Astrocyte (in vitro differentiated cells and primary cell): ENCODE measurements at regions not wholly inside any gene's neighbourhood (a gene's known extent, or its start where the extent isn't known, plus 50 kb on each side); places are given as distances from the start of the nearest gene placed in this dataset.

Experiments
- EZH2 ChIP-seq: IDR thresholded peaks from 2 replicates; pipeline ENCODE4 v1.6.1; 2012; ENCODE audit warnings: mild to moderate bottlenecking, low read length, inconsistent platforms; ENCODE audit not compliant: insufficient read depth
- TF ChIP-seq, protein P1 (sequence below): IDR thresholded peaks from 2 replicates; pipeline ENCODE4 v1.5.1; 2011; ENCODE audit warnings: low read depth, mild to moderate bottlenecking, inconsistent platforms, low read length, moderate library complexity; ENCODE audit not compliant: insufficient read depth

DNA sequence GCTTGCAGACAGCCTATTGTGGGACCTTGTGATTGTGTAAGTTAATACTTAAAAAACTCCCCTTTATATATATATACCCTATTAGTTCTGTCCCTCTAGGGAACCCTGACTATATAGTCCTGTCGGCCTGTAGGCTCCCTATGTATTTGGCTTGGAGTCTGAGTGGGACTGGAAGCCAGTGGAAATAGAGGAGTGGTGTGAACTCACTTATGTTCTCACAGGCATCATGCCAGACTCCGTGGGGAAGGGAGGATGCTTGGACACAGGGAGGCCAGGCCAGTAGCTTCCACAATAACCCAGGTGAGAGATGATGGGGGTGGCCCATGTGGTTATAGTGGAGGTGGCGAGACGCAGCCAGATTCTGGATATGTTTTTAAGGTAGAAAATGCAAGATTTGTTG is 136.7 kb upstream of the SYT6 start:
- TF ChIP-seq, protein P1, sequence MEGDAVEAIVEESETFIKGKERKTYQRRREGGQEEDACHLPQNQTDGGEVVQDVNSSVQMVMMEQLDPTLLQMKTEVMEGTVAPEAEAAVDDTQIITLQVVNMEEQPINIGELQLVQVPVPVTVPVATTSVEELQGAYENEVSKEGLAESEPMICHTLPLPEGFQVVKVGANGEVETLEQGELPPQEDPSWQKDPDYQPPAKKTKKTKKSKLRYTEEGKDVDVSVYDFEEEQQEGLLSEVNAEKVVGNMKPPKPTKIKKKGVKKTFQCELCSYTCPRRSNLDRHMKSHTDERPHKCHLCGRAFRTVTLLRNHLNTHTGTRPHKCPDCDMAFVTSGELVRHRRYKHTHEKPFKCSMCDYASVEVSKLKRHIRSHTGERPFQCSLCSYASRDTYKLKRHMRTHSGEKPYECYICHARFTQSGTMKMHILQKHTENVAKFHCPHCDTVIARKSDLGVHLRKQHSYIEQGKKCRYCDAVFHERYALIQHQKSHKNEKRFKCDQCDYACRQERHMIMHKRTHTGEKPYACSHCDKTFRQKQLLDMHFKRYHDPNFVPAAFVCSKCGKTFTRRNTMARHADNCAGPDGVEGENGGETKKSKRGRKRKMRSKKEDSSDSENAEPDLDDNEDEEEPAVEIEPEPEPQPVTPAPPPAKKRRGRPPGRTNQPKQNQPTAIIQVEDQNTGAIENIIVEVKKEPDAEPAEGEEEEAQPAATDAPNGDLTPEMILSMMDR = no peak
- no peak for TF ChIP-seq EZH2
